GM18502 (cell line): ENCODE measurements at regions not wholly inside any gene's neighbourhood (a gene's known extent, or its start where the extent isn't known, plus 50 kb on each side); places are given as distances from the start of the nearest gene placed in this dataset.
A peak's percentile ranks its signal among the peaks of the same experiment; 100 is the strongest.

ENCODE experiments used
- ATAC-seq: cut with Tn5 transposase; IDR thresholded peaks from one replicate; pipeline ENCODE4 v1.9.1; 2021; ENCODE audit warnings: mild to moderate bottlenecking; ENCODE audit not compliant: unreplicated experiment, poor library complexity

GRCh38 chr9:87270848-87271234 is 226.8 kb upstream of the DAPK1 start:
- ATAC-seq = no peak

- peak; percentile 73 for ATAC-seq
Measured at GRCh38 chr9:87271696-87272477, 225.8 kb upstream of the DAPK1 start.

- ATAC-seq = no peak
Measured at GRCh38 chr9:87275047-87275725, 222.5 kb upstream of the DAPK1 start.

GRCh38 chr9:87276327-87276841 is 221.3 kb upstream of the DAPK1 start:
- no peak for ATAC-seq

- no peak for ATAC-seq
Measured at GRCh38 chr9:87276851-87277261, 220.8 kb upstream of the DAPK1 start.

GRCh38 chr9:87277346-87277745 is 220.3 kb upstream of the DAPK1 start:
- ATAC-seq = no peak

- ATAC-seq = no peak
Measured at GRCh38 chr9:87278971-87279733, 218.5 kb upstream of the DAPK1 start.

- no peak for ATAC-seq
Measured at GRCh38 chr9:87280421-87280820, 217.2 kb upstream of the DAPK1 start.

GRCh38 chr9:87282538-87282937 is 215.1 kb upstream of the DAPK1 start:
- ATAC-seq = no peak

GRCh38 chr9:87283585-87283984 is 214.1 kb upstream of the DAPK1 start:
- ATAC-seq = no peak

- ATAC-seq = no peak
Measured at GRCh38 chr9:87285183-87285850, 212.3 kb upstream of the DAPK1 start.

- no peak for ATAC-seq
Measured at GRCh38 chr9:87286506-87286905, 211.2 kb upstream of the DAPK1 start.

- no peak for ATAC-seq
Measured at GRCh38 chr9:87290241-87291052, 207.2 kb upstream of the DAPK1 start.

- no peak for ATAC-seq
Measured at GRCh38 chr9:87292449-87293191, 205.0 kb upstream of the DAPK1 start.

GRCh38 chr9:87294126-87294525 is 203.5 kb upstream of the DAPK1 start:
- ATAC-seq = no peak

GRCh38 chr9:87300915-87301314 is 196.8 kb upstream of the DAPK1 start:
- no peak for ATAC-seq

GRCh38 chr9:87301371-87301770 is 196.3 kb upstream of the DAPK1 start:
- ATAC-seq = no peak

GRCh38 chr9:87305151-87305550 is 192.5 kb upstream of the DAPK1 start:
- ATAC-seq = no peak

- no peak for ATAC-seq
Measured at GRCh38 chr9:87306006-87306405, 191.7 kb upstream of the DAPK1 start.
